NCI-H1092 treated with DMSO at 0.1 percent for 48 hours (cell line): ENCODE measurements at regions not wholly inside any gene's neighbourhood (a gene's known extent, or its start where the extent isn't known, plus 50 kb on each side); places are given as distances from the start of the nearest gene placed in this dataset.
A peak's percentile ranks its signal among the peaks of the same experiment; 100 is the strongest.
"Not testable (repeated sequence)": the region's sequence is repeated elsewhere in the genome, so short reads cannot be mapped to it uniquely, and the experiment has no call there.

Experiments
- DNase-seq: peaks from one replicate; lab custom pipeline; 2025; lab: John Stamatoyannopoulos, UW

DNA sequence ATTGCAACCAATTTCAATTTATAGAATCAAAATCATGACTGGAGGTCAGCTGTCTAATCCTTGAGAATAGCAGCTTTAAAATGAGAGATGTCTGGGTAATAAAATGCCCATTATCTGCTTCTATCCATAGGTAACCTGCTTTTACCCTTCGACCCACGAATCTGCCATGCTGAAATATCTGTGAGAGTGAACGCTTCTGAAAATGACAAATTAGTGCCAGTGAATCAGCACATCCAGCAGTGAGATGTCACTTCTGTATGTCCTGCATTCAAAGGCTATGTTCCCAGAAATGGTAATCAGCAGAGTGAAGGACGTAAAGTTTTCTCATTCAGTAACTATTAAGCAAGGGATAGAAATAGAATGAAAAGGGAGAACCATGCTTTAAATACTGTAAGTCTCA is 532.4 kb upstream of the ITGA1 start:
- DNase-seq, result no peak

DNA sequence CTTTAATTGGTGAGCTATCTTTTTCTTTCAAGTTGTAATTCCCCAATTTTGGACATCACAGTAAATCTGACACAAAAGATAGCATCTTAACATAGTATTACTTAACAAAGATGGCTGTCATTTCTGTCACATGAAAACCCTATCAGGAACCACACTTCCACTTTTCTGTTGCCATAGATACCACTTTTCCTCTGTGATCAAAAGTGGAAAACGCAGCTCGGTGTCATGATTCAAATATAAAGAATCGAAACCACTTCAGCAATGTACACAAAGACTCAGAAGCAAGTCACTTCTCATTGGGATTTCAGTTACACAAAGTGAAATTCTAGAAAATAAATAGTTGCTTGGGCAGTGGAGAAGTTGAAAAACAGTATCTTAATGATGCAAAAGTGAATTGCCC is 524.9 kb upstream of the ITGA1 start:
- peak; percentile 75 for DNase-seq

- DNase-seq, result peak; percentile 79
These were observed 518.3 kb upstream of the ITGA1 start for GRCh38 chr5:52269401-52269800.

DNA sequence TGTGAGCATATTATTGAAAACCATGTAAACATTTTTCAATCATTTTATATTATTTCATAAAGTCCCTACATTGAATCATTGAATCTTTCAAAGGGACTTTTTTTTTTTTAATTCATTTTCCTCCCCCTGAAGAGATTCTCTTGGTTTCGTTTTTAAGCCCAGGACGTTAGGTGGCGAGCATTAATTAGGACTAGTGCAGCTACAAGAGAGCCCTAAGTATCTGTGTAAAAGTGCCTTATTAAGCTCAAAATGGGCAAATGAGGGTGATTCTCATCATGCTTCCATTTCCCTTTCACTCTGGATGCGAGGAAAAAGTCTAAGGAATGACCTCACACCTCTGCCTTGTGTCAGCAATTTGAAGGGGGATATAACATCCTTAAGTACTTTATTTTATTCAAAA is 517.9 kb upstream of the ITGA1 start:
- peak; percentile 27 for DNase-seq

GRCh38 chr5:52275639-52276038 is 512.1 kb upstream of the ITGA1 start:
- no peak for DNase-seq

DNA sequence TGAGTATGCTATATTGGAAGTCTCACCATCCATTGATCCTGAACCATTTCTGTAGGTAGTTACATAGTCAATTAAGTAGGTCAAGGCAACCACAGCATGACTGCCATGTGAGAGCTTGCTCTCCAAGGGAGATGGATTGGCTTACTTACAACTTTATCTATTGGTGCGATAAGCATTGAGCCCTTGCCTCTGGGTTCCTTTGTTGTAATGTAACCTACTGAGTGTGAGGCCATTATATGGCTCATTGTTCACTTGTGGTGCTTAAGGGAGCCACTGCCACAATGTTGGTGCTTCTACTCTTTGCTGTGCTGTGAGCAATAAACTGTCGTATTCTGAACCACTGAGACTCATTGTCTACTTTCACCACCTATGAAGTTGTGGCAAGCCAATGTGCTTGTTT is 510.6 kb upstream of the ITGA1 start:
- no peak for DNase-seq

DNA sequence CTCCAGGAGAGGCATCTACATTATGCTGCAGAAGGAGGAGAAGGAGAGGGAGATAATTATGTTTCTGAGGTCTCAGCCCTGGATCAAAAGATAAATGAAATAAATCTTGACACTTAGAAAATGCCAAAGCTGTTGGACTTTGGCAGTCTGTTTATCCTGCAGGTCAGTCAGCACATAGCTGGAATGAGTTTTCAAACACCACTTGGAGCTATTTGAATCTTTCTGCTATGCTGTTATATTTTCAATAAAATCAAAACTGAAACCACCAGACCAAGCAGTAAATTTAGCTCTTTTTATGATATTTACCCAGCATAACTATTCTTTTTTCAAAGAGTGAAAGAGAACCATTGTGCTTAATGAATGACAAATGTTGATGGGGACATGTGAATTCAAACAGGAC is 505.1 kb upstream of the ITGA1 start:
- no peak for DNase-seq

DNA sequence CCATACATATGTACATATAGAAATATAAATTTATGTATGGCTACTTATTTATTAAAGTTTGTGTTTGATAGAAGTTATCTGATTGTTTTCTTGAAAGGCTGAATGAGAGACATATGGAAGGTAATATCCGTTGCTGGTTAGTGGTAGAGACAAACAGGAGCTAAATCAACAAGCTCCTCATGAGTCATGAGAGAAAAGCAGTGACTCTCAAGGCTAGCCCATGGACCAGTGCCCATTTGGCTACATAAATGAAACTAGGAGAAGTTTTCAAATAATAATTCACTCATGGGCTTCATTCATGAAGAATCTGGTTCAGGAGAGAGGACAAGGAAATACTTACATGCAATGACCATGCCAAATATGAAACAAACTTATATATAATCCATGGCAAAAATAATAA is 504.5 kb upstream of the ITGA1 start:
- DNase-seq, result no peak

- DNase-seq, result no peak
These were observed 486.9 kb upstream of the ITGA1 start for GRCh38 chr5:52300703-52301372.

GRCh38 chr5:52304816-52305215 is 482.9 kb upstream of the ITGA1 start:
- DNase-seq, result not testable (repeated sequence)

DNA sequence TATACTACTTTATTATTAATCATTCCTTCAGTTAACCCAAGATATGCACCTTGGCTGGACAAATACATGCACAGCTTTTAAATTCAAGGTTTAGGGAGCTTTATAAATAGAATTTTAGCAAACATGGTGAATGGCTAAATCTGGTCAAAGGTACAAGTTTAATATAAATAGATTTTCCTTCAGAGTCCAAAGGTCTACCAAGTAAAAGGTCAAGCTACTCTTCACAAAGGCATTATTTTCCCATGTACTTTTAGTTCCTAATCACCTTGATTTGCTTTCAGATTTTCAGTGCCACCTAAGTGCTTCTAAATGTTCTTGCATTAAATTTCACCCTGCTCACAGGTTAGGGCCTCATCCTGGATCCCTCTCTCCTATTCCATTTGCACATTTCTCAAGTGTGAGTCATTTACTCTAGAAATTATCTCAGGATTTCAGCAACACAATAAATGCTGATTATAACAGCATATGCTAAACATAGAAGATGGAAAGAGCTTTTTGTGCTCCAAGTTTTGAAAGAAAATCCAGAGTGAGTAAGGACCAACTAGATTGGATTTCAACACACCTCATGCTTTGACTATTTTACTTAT is 459.4 kb upstream of the ITGA1 start:
- DNase-seq, result no peak

- DNase-seq, result no peak
These were observed 456.0 kb upstream of the ITGA1 start for GRCh38 chr5:52331725-52332124.

GRCh38 chr5:52334367-52334766 is 453.3 kb upstream of the ITGA1 start:
- DNase-seq, result no peak

- no peak for DNase-seq
These were observed 448.4 kb upstream of the ITGA1 start for GRCh38 chr5:52339285-52339684.

- peak; percentile 3 for DNase-seq
These were observed 445.4 kb upstream of the ITGA1 start for GRCh38 chr5:52342361-52342760.

DNA sequence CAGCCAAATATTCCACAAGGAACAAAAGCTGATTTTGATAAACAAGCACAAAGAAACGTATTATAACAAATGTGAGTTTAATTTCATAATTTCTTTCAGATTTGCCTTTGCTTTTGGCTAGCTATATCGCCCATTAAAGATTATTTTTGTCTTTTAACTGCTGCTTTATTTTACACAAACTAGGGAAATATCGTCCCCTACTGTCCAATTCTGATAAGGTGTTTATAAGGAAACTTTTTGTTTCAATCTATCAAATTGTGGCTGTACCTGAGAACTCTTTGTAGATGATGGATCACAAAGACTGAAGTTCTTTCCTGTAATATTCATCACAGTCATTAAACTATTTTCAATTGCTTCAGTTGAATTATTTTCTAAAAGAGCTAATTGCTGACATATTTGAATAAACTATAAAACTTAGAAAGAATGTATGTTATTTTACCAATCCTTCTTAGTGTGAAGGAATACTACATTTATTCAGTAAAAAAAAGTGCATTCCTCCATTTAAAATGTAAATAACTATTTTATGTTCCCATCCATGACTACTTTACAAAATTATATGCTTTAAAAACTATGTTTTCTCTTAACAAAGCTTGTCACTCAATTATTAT is 431.3 kb upstream of the ITGA1 start:
- DNase-seq, result peak; percentile 67

GRCh38 chr5:52359261-52359660 is 428.5 kb upstream of the ITGA1 start:
- no peak for DNase-seq

- DNase-seq, result no peak
These were observed 426.7 kb upstream of the ITGA1 start for GRCh38 chr5:52360985-52361384.

DNA sequence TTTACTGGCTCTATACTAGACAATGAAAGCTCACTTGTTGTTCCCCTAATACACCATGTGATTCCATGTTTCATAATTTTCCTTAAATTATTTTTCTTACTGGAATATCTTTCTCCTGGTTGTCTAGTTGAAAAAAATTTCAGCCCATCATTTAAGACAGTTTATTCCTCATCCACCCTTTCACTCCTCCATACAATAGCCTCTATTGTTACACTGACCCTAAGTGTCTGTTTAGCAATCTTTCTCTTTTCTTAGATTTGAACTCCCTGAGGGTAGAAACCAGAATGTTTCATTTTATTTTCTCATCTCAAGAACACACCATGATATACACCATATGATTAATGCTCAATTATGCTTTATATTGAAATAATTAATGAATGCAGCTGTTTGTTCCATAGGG is 413.4 kb upstream of the ITGA1 start:
- DNase-seq, result no peak

GRCh38 chr5:52375969-52376368 is 411.7 kb upstream of the ITGA1 start:
- no peak for DNase-seq

DNA sequence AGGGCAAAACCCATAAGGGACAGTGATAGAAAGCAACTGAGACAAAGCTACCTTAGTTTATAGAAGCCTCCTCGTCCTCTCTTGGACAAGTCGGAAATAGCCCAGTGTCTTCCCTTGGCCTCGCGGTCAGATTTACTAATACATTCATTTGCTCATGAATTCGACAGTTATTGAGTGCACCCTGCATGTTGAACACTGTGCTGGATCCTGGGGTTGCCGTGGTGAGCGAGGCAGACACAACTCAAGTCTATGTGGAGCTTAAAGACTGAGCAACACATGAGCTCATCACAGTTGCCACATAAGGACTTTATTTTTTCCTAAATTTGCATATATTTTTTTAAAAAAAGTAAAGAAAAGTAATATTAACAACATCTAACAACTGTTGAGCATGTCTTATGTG is 411.1 kb upstream of the ITGA1 start:
- no peak for DNase-seq

GRCh38 chr5:52378237-52378636 is 409.5 kb upstream of the ITGA1 start:
- DNase-seq, result no peak

DNA sequence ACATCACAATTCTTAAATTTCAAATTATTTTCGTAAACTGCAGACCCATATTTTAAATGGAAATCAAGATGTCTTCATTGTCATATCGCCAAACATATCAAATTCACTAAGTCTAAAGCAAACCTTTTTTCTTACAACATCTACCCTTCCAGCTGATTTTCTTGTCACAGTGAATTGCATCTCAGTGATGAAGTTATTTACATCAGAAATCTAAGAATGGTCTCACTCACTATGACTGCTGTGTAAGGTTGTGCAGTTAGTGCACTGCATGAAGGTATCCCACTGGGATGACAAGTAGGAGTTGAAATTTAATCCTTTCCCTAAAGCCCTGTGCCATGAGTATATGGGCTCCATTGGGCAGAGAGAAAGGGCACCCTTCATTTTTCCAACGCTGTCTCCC is 399.4 kb upstream of the ITGA1 start:
- DNase-seq, result no peak

GRCh38 chr5:52392321-52392720 is 395.4 kb upstream of the ITGA1 start:
- DNase-seq, result no peak
